ENCODE measurements at regions not wholly inside any gene's neighbourhood (a gene's known extent, or its start where the extent isn't known, plus 50 kb on each side); places are given as distances from the start of the nearest gene placed in this dataset.

- Histone ChIP-seq H3K4me1 (peaks cover 3 to 27% (median 12%) of the 10 kb centered on the region in 4 donors), H3K27ac (no peak overlapping the region), H3K27me3 (no peaks in the 10 kb centered on the region), H3K36me3 (no peaks in the 10 kb centered on the region), H3K4me3 (no peak overlapping the region), H3K9me3 (no peaks in the 10 kb centered on the region)
- no peak for DNase-seq
- no peak for TF ChIP-seq EP300 (IDR thresholded peaks at IDR 0.05)
- TF ChIP-seq POLR2A (IDR thresholded peaks at IDR 0.05), result no peak
- no peak for TF ChIP-seq CTCF (IDR thresholded peaks at IDR 0.05)
- no peak for TF ChIP-seq POLR2AphosphoS5 (IDR thresholded peaks at IDR 0.05)
- intact Hi-C loops (cut with DNase I; ENCODE audit: low total_unique reads), result no loop called here
- WGBS, 5 donors, result 77 to 97% (median 91%) methylated on average over 1 of the region's 1 CpG
These were observed 145.2 kb downstream of the RXFP2 start for GRCh38 chr13:31884556-31884955.

- Histone ChIP-seq H3K4me1 (peaks cover 3 to 25% (median 17%) of the 10 kb centered on the region in 4 donors), H3K27ac (no peak overlapping the region), H3K36me3 (no peaks in the 10 kb centered on the region), H3K27me3 (no peaks in the 10 kb centered on the region), H3K9me3 (no peaks in the 10 kb centered on the region), H3K4me3 (no peak overlapping the region)
- intact Hi-C loops (cut with DNase I; ENCODE audit: low total_unique reads), result no loop called here
- no peak for DNase-seq
- TF ChIP-seq EP300 (IDR thresholded peaks at IDR 0.05) (no peak), POLR2A (IDR thresholded peaks at IDR 0.05) (no peak), CTCF (IDR thresholded peaks at IDR 0.05) (no peak), POLR2AphosphoS5 (IDR thresholded peaks at IDR 0.05) (no peak)
- 44 to 63% (median 57%) methylated on average over 6 of the region's 6 CpGs for WGBS, 5 donors
These were observed 145.6 kb upstream of the FRY start for GRCh38 chr13:31885994-31886393.

GRCh38 chr13:31887286-31887685 lies 144.3 kb upstream of the FRY start:
- Histone ChIP-seq H3K27me3 (no peaks in the 10 kb centered on the region), H3K27ac (peak overlapping the region in 1 of 5 donors; percentile 35), H3K36me3 (no peaks in the 10 kb centered on the region), H3K9me3 (no peaks in the 10 kb centered on the region), H3K4me3 (no peak overlapping the region), H3K4me1 (peaks cover 3 to 37% (median 23%) of the 10 kb centered on the region in 4 donors)
- DNase-seq, result peak in 1 of 2 donors; percentile 44
- no peak for TF ChIP-seq EP300 (IDR thresholded peaks at IDR 0.05)
- TF ChIP-seq CTCF (IDR thresholded peaks at IDR 0.05), result no peak
- no peak for TF ChIP-seq POLR2AphosphoS5 (IDR thresholded peaks at IDR 0.05)
- no peak for TF ChIP-seq POLR2A (IDR thresholded peaks at IDR 0.05)
- 36 to 63% (median 45%) methylated on average over 2 of the region's 2 CpGs for WGBS, 5 donors
- intact Hi-C loops (cut with DNase I; ENCODE audit: low total_unique reads), result no loop called here

- Histone ChIP-seq H3K4me1 (peaks cover 1 to 44% (median 22%) of the 10 kb centered on the region in 4 donors), H3K36me3 (no peaks in the 10 kb centered on the region), H3K9me3 (no peaks in the 10 kb centered on the region), H3K27me3 (no peaks in the 10 kb centered on the region), H3K4me3 (no peak overlapping the region), H3K27ac (peak overlapping the region in 4 of 5 donors; percentile 16 to 65 (median 48))
- DNase-seq, result no peak
- TF ChIP-seq POLR2A (IDR thresholded peaks at IDR 0.05) (no peak), EP300 (IDR thresholded peaks at IDR 0.05) (no peak), CTCF (IDR thresholded peaks at IDR 0.05) (no peak), POLR2AphosphoS5 (IDR thresholded peaks at IDR 0.05) (no peak)
- intact Hi-C loops (cut with DNase I; ENCODE audit: low total_unique reads), result no loop called here
- WGBS, 5 donors, result 51 to 67% (median 64%) methylated on average over 5 of the region's 5 CpGs
These were observed 140.6 kb upstream of the FRY start for GRCh38 chr13:31890946-31891345.

All from stomach (tissue), 8 donors.